HepG2 (cell line): ENCODE measurements at regions not wholly inside any gene's neighbourhood (a gene's known extent, or its start where the extent isn't known, plus 50 kb on each side); places are given as distances from the start of the nearest gene placed in this dataset.

ENCODE experiments used
- ATAC-seq: fragments of 200-7000 bp; cut with Tn5 transposase; 3 replicates; pipeline ENCODE4 v1.9.1; 2020; ENCODE audit warnings: mild to moderate bottlenecking, moderate library complexity
- BruUV-seq: library from RNA; stranded (reverse); fragments of 400-500 nt; replicated peaks from 2 replicates; lab custom pipeline; 2021; lab: Mats Ljungman, UMichigan
- CTCF ChIA-PET: fragments of 300-600 bp; formaldehyde crosslinking; extraction: SDS; loops from one replicate; lab custom pipeline; 2021; ENCODE audit warnings: low total read pairs, inconsistent platforms, low intra/inter-chr PET ratio; lab: Yijun Ruan, JAX
- POLR2A ChIA-PET: fragments of 350-600 bp; sonication (Branson Sonifier 250); formaldehyde crosslinking; loops from one replicate; lab custom pipeline; 2020; ENCODE audit warnings: antibody characterized with exemption, inconsistent platforms; lab: Yijun Ruan, JAX
- DNase-seq: peaks from one replicate; pipeline ENCODE4 v3.0.0-alpha.2; 2015; ENCODE audit warnings: low spot score
- FAIRE-seq: peaks from 3 replicates; lab custom pipeline; 2011; peaks lifted over from hg19 to GRCh38; lab: Jason Lieb, UNC
- H2AFZ ChIP-seq: one replicate; pipeline ENCODE4 v1.6.1; 2011; ENCODE audit warnings: low read length, inconsistent platforms
- H3K27ac ChIP-seq: fragments of 300-600 bp; 3 replicates; pipeline ENCODE4 v1.8.0; 2011; ENCODE audit warnings: mixed run types, mild to moderate bottlenecking, mixed read lengths, low read length, inconsistent platforms; ENCODE audit not compliant: insufficient read depth; ENCODE audit errors: extremely low read length
- H3K27me3 ChIP-seq, 2 experiments: fragments of 200-600 bp in 1 of 2; 2 replicates in 1 of 2; 3 replicates in 1 of 2; pipeline versions ENCODE4 v1.6.0 to v1.8.0; 2011; ENCODE audit warnings: low read length in 2 of 2, mild to moderate bottlenecking in 2 of 2, moderate library complexity in 2 of 2, inconsistent platforms in 1 of 2; ENCODE audit not compliant: insufficient read depth in 2 of 2, control insufficient read depth in 1 of 2
- H3K36me3 ChIP-seq, 2 experiments: fragments of 200-600 bp in 1 of 2; replicated peaks in 1 of 2; 2 replicates in 1 of 2; 3 replicates in 1 of 2; pipeline versions ENCODE4 v1.5.1 to v1.8.0; 2011; ENCODE audit warnings: low read length in 2 of 2, inconsistent platforms in 1 of 2; ENCODE audit not compliant: insufficient read depth in 2 of 2, control insufficient read depth in 1 of 2
- H3K4me1 ChIP-seq: 2 replicates; pipeline ENCODE4 v1.5.1; 2012; ENCODE audit warnings: low read length, inconsistent platforms; ENCODE audit not compliant: insufficient read depth
- H3K4me2 ChIP-seq: 2 replicates; pipeline ENCODE4 v1.6.0; 2011; ENCODE audit warnings: low read depth, low read length, inconsistent platforms
- H3K4me3 ChIP-seq, 3 experiments: fragments of 200-600 bp in 1 of 3; sonication (generic), shearing (Covaris generic) in 1 of 3; replicated peaks in 1 of 3; 2 replicates each; pipeline ENCODE4 v1.5.1; 2011 to 2016; ENCODE audit warnings: low read length in 3 of 3, inconsistent platforms in 2 of 3, low read depth in 2 of 3, mild to moderate bottlenecking in 2 of 3, control low read depth in 1 of 3, mixed read lengths in 1 of 3; ENCODE audit not compliant: insufficient read depth in 1 of 3
- H3K79me2 ChIP-seq: one replicate; pipeline ENCODE4 v1.6.1; 2011; ENCODE audit warnings: low read length, inconsistent platforms; ENCODE audit not compliant: insufficient read depth
- H3K9ac ChIP-seq: 2 replicates; pipeline ENCODE4 v1.6.0; 2011; ENCODE audit warnings: mild to moderate bottlenecking, low read depth, low read length, inconsistent platforms; ENCODE audit not compliant: insufficient read depth
- H3K9me3 ChIP-seq: 2 replicates; pipeline ENCODE4 v1.5.1; 2012; ENCODE audit warnings: mild to moderate bottlenecking, low read length
- H4K20me1 ChIP-seq: 2 replicates; pipeline ENCODE4 v1.6.0; 2011; ENCODE audit warnings: inconsistent platforms, mild to moderate bottlenecking, low read length, moderate library complexity; ENCODE audit not compliant: insufficient read depth
- ATF1 ChIP-seq: IDR thresholded peaks from 2 replicates; pipeline ENCODE4 v1.6.1; 2016; ENCODE audit warnings: mild to moderate bottlenecking, control low read depth
- DNMT1 ChIP-seq: sonication (generic); formaldehyde crosslinking; IDR thresholded peaks from 2 replicates; pipeline ENCODE4 v1.5.1; 2020; ENCODE audit warnings: mild to moderate bottlenecking, missing genetic modification reagents
- HNF4G ChIP-seq, 2 experiments: sonication (generic) in 1 of 2; formaldehyde crosslinking in 1 of 2; IDR thresholded peaks; 2 replicates each; pipeline versions ENCODE4 v1.4.0 to v1.6.1; 2011 to 2020; ENCODE audit warnings: borderline replicate concordance in 2 of 2, low read depth in 2 of 2, mild to moderate bottlenecking in 2 of 2, low read length in 1 of 2, missing genetic modification reagents in 1 of 2, moderate library complexity in 1 of 2
- JUND ChIP-seq: sonication (generic); formaldehyde crosslinking; IDR thresholded peaks from 2 replicates; pipeline ENCODE4 v1.8.0; 2022; ENCODE audit warnings: mild to moderate bottlenecking, missing genetic modification reagents
- RAD51 ChIP-seq: fragments of 450-650 bp; IDR thresholded peaks from 2 replicates; pipeline ENCODE4 v1.6.1; 2016; ENCODE audit warnings: borderline replicate concordance
- RNF219 ChIP-seq: sonication (generic); formaldehyde crosslinking; IDR thresholded peaks from 2 replicates; pipeline ENCODE4 v1.5.0; 2020; ENCODE audit warnings: mild to moderate bottlenecking, missing genetic modification reagents
- SMARCC2 ChIP-seq: fragments of 450-650 bp; IDR thresholded peaks from 2 replicates; pipeline ENCODE4 v1.6.1; 2017; ENCODE audit warnings: antibody characterized with exemption, mild to moderate bottlenecking
- TFAP4 ChIP-seq: sonication (generic); IDR thresholded peaks from 2 replicates; pipeline ENCODE4 v1.6.1; 2016; ENCODE audit warnings: low read depth, borderline replicate concordance
- U2AF2 ChIP-seq: fragments of 200-400 bp; formaldehyde crosslinking; IDR thresholded peaks from 2 replicates; pipeline ENCODE4 v1.6.1; 2017; ENCODE audit warnings: low read depth, mild to moderate bottlenecking, low read length
- ZBTB7A ChIP-seq: sonication (generic); formaldehyde crosslinking; IDR thresholded peaks from 2 replicates; pipeline ENCODE4 v1.8.0; 2022; ENCODE audit warnings: mild to moderate bottlenecking, missing genetic modification reagents
- ZNF292 ChIP-seq: sonication (generic); formaldehyde crosslinking; IDR thresholded peaks from 2 replicates; pipeline ENCODE4 v1.8.1; 2022; ENCODE audit warnings: mild to moderate bottlenecking, low read depth, missing genetic modification reagents, borderline replicate concordance
- ZNF430 ChIP-seq: sonication (generic); formaldehyde crosslinking; IDR thresholded peaks from 2 replicates; pipeline ENCODE4 v1.9.0; 2021; ENCODE audit warnings: mild to moderate bottlenecking, missing genetic modification reagents
- ZNF547 ChIP-seq: sonication (generic); formaldehyde crosslinking; IDR thresholded peaks from 2 replicates; pipeline ENCODE4 v1.5.1; 2020; ENCODE audit warnings: mild to moderate bottlenecking, missing genetic modification reagents
- ZNF550 ChIP-seq: sonication (generic); formaldehyde crosslinking; IDR thresholded peaks from 2 replicates; pipeline ENCODE4 v1.4.0; 2020; ENCODE audit warnings: mild to moderate bottlenecking, missing genetic modification reagents, borderline replicate concordance
- ZNF562 ChIP-seq: sonication (generic); formaldehyde crosslinking; IDR thresholded peaks from 2 replicates; pipeline ENCODE4 v1.8.0; 2022; ENCODE audit warnings: missing genetic modification reagents, borderline replicate concordance
- ZNF569 ChIP-seq: sonication (generic); formaldehyde crosslinking; IDR thresholded peaks from 2 replicates; pipeline ENCODE4 v1.5.0; 2020; ENCODE audit warnings: mild to moderate bottlenecking, missing genetic modification reagents, moderate library complexity, borderline replicate concordance
- ZNF580 ChIP-seq: IDR thresholded peaks from 2 replicates; pipeline ENCODE4 v1.6.1; 2016; ENCODE audit warnings: low read depth, borderline replicate concordance
- ZNF644 ChIP-seq: IDR thresholded peaks from 2 replicates; pipeline ENCODE4 v1.6.1; 2016; ENCODE audit warnings: low read depth
- ZNF691 ChIP-seq: sonication (generic); formaldehyde crosslinking; IDR thresholded peaks from 2 replicates; pipeline ENCODE4 v1.4.0; 2020; ENCODE audit warnings: missing genetic modification reagents, low read depth, mild to moderate bottlenecking, borderline replicate concordance
- ZNF839 ChIP-seq: sonication (generic); formaldehyde crosslinking; IDR thresholded peaks from 2 replicates; pipeline ENCODE4 v1.4.0; 2020; ENCODE audit warnings: missing genetic modification reagents, mild to moderate bottlenecking, borderline replicate concordance
- WGBS: methylation state at CpG from one replicate; pipeline ENCODE4 v1.1.6; 2017; ENCODE audit warnings: low lambda C conversion rate; 5-methylcytosine and 5-hydroxymethylcytosine counted together
- in situ Hi-C: cut with HindIII; loops from 2 replicates; pipeline ENCODE4 v1.10.0; 2017; ENCODE audit warnings: low pct_unique_long_range_greater_than_20kb; ENCODE audit not compliant: extremely low pct_ligation_motif_present
- intact Hi-C: fragments of 100-400 bp; cut with micrococcal nuclease; formaldehyde crosslinking; loops from one replicate; pipeline ENCODE4 v1.10.0; 2022; ENCODE audit not compliant: unreplicated experiment

GRCh38 chr13:24564881-24565280 is 52.3 kb upstream of the PARP4 start:
- H3K79me2 ChIP-seq = no peaks in the 10 kb centered on the region
- ATAC-seq = no peak
- no peaks in the 10 kb centered on the region for H3K4me1 ChIP-seq
- TF ChIP-seq RNF219 (CRISPR knock-in tag) (no peak), ZNF547 (CRISPR knock-in tag) (no peak), ZNF839 (no peak), ZNF292 (no peak), JUND (CRISPR knock-in tag) (no peak), ZNF430 (CRISPR knock-in tag) (no peak), TFAP4 (no peak), ZNF691 (CRISPR knock-in tag) (no peak), ZNF569 (CRISPR knock-in tag) (no peak), DNMT1 (no peak), HNF4G (IDR thresholded peaks at IDR 0.05; ENCODE audit: borderline replicate concordance, low read depth, low read length) (no peak), HNF4G (CRISPR knock-in tag; IDR thresholded peaks at IDR 0.05; ENCODE audit: borderline replicate concordance, low read depth) (no peak), ZNF562 (no peak), ZBTB7A (no peak), RAD51 (no peak), ZNF580 (CRISPR knock-in tag) (no peak), ZNF550 (CRISPR knock-in tag) (no peak), ATF1 (CRISPR knock-in tag) (no peak), ZNF644 (CRISPR knock-in tag) (no peak), U2AF2 (no peak), SMARCC2 (no peak)
- TF ChIP-seq, all 625 proteins: peak for 0
- ChIA-PET CTCF (no interaction called here), POLR2A (no interaction called here)
- Histone ChIP-seq H3K9me3 (no peaks in the 10 kb centered on the region), H3K4me2 (no peak overlapping the region), H3K9ac (no peak overlapping the region), H3K27ac (no peak overlapping the region), H2AFZ (no peak overlapping the region), H4K20me1 (no peaks in the 10 kb centered on the region), H3K4me3 (no peak overlapping the region), H3K27me3 (no peaks in the 10 kb centered on the region), H3K36me3 (no peaks in the 10 kb centered on the region)
- no TSS peak for BruUV-seq
- DNase-seq (no peak), FAIRE-seq (no peak)
- in situ Hi-C loops = no loop called here
- WGBS = 13% methylated on average over 4 of the region's 4 CpGs
- intact Hi-C loops = no loop called here
